H9 (cell line): ENCODE measurements at regions not wholly inside any gene's neighbourhood (a gene's known extent, or its start where the extent isn't known, plus 50 kb on each side); places are given as distances from the start of the nearest gene placed in this dataset.

Experiments
- DNase-seq: peaks from one replicate; pipeline ENCODE4 v3.0.0-alpha.2; 2017
- H2AFZ ChIP-seq: one replicate; pipeline ENCODE4 v1.6.1; 2013; ENCODE audit warnings: mild to moderate bottlenecking, low read length, control low read depth, moderate library complexity
- H2AK5ac ChIP-seq: 2 replicates; pipeline ENCODE4 v1.6.1; 2013; ENCODE audit warnings: low read length, control low read depth, mixed read lengths; ENCODE audit not compliant: insufficient read length
- H2BK120ac ChIP-seq: one replicate; pipeline ENCODE4 v1.6.1; 2013; ENCODE audit warnings: low read depth, mild to moderate bottlenecking, low read length, control low read depth, inconsistent platforms; ENCODE audit not compliant: poor library complexity, severe bottlenecking
- H2BK12ac ChIP-seq: 2 replicates; pipeline ENCODE4 v1.6.1; 2013; ENCODE audit warnings: low read length, control low read depth, mixed read lengths, low read depth; ENCODE audit not compliant: insufficient read length
- H2BK15ac ChIP-seq: 2 replicates; pipeline ENCODE4 v1.6.1; 2013; ENCODE audit warnings: low read depth, low read length, control low read depth
- H2BK20ac ChIP-seq: one replicate; pipeline ENCODE4 v1.6.1; 2013; ENCODE audit warnings: low read depth, mild to moderate bottlenecking, low read length, control low read depth, inconsistent platforms; ENCODE audit not compliant: poor library complexity, severe bottlenecking
- H2BK5ac ChIP-seq: 2 replicates; pipeline ENCODE4 v1.6.1; 2013; ENCODE audit warnings: low read length, control low read depth, mixed read lengths; ENCODE audit not compliant: insufficient read length
- H3K14ac ChIP-seq: 2 replicates; pipeline ENCODE4 v1.6.1; 2013; ENCODE audit warnings: low read length, control low read depth; ENCODE audit not compliant: insufficient read depth
- H3K18ac ChIP-seq: 2 replicates; pipeline ENCODE4 v1.6.1; 2013; ENCODE audit warnings: low read depth, mild to moderate bottlenecking, mixed read lengths, low read length, control low read depth; ENCODE audit not compliant: insufficient read length
- H3K23ac ChIP-seq: 2 replicates; pipeline ENCODE4 v1.6.1; 2013; ENCODE audit warnings: low read length, control low read depth, mixed read lengths, low read depth; ENCODE audit not compliant: insufficient read length
- H3K23me2 ChIP-seq: 2 replicates; pipeline ENCODE4 v1.6.1; 2013; ENCODE audit warnings: low read depth, mild to moderate bottlenecking, mixed read lengths, low read length, control low read depth; ENCODE audit not compliant: insufficient read length, poor library complexity, severe bottlenecking
- H3K27ac ChIP-seq: 2 replicates; pipeline ENCODE4 v1.5.1; 2013; ENCODE audit warnings: low read length, control low read depth, mixed read lengths, low read depth; ENCODE audit not compliant: insufficient read length
- H3K27me3 ChIP-seq: 2 replicates; pipeline ENCODE4 v1.6.1; 2013; ENCODE audit warnings: low read length, control low read depth, inconsistent platforms; ENCODE audit not compliant: insufficient read depth
- H3K4ac ChIP-seq: 2 replicates; pipeline ENCODE4 v1.6.1; 2013; ENCODE audit warnings: low read depth, mild to moderate bottlenecking, control low read depth, inconsistent platforms, low read length, moderate library complexity
- H3K4me1 ChIP-seq: 2 replicates; pipeline ENCODE4 v1.6.1; 2013; ENCODE audit warnings: low read length, control low read depth, inconsistent platforms; ENCODE audit not compliant: insufficient read depth
- H3K4me2 ChIP-seq: 2 replicates; pipeline ENCODE4 v1.6.1; 2013; ENCODE audit warnings: low read length, control low read depth, mixed read lengths; ENCODE audit not compliant: insufficient read length, insufficient read depth
- H3K56ac ChIP-seq: 2 replicates; pipeline ENCODE4 v1.6.1; 2013; ENCODE audit warnings: low read depth, mild to moderate bottlenecking, mixed read lengths, low read length, control low read depth; ENCODE audit not compliant: insufficient read length
- H3K79me1 ChIP-seq: 2 replicates; pipeline ENCODE4 v1.6.1; 2013; ENCODE audit warnings: low read depth, mild to moderate bottlenecking, moderate library complexity, low read length, control low read depth, inconsistent platforms; ENCODE audit not compliant: insufficient read depth, poor library complexity, severe bottlenecking
- H3K79me2 ChIP-seq: 2 replicates; pipeline ENCODE4 v1.6.1; 2013; ENCODE audit warnings: low read length, control low read depth, inconsistent platforms; ENCODE audit not compliant: insufficient read depth
- H3K9ac ChIP-seq: 2 replicates; pipeline ENCODE4 v1.6.1; 2013; ENCODE audit warnings: low read length, control low read depth, mixed read lengths; ENCODE audit not compliant: insufficient read length; ENCODE audit errors: extremely low read depth
- H3K9me3 ChIP-seq: one replicate; pipeline ENCODE4 v1.6.1; 2013; ENCODE audit warnings: low read depth, low read length, inconsistent platforms; ENCODE audit not compliant: control insufficient read depth
- H3T11ph ChIP-seq: one replicate; pipeline ENCODE4 v1.6.1; 2013; ENCODE audit warnings: mild to moderate bottlenecking, low read length, control low read depth, inconsistent platforms
- H4K20me1 ChIP-seq: one replicate; pipeline ENCODE4 v1.6.1; 2013; ENCODE audit not compliant: control insufficient read depth, insufficient read length, insufficient read depth
- H4K5ac ChIP-seq: 2 replicates; pipeline ENCODE4 v1.6.1; 2013; ENCODE audit warnings: low read depth, mild to moderate bottlenecking, mixed read lengths, low read length, control low read depth; ENCODE audit not compliant: insufficient read length
- H4K8ac ChIP-seq: replicated peaks from 2 replicates; pipeline ENCODE4 v1.6.1; 2013; ENCODE audit warnings: low read length, control low read depth, mixed read lengths, low read depth; ENCODE audit not compliant: insufficient read length
- H4K91ac ChIP-seq: 2 replicates; pipeline ENCODE4 v1.6.1; 2013; ENCODE audit warnings: low read depth, mild to moderate bottlenecking, moderate library complexity, mixed read lengths, low read length, control low read depth; ENCODE audit not compliant: insufficient read length
- H3K27ac Mint-ChIP-seq, 3 experiments: 2 replicates in 2 of 3; 3 replicates in 1 of 3; pipeline ENCODE4 v1.8.0; 2020 to 2021; ENCODE audit warnings: mixed read lengths in 3 of 3, mild to moderate bottlenecking in 1 of 3, moderate library complexity in 1 of 3
- H3K27me3 Mint-ChIP-seq: 2 replicates; pipeline ENCODE4 v1.8.0; 2021; ENCODE audit warnings: low read depth, mild to moderate bottlenecking, moderate library complexity, mixed read lengths
- H3K36me3 Mint-ChIP-seq, 3 experiments: 2 replicates in 2 of 3; 3 replicates in 1 of 3; pipeline ENCODE4 v1.8.0; 2020 to 2021; ENCODE audit warnings: low read depth in 3 of 3, mixed read lengths in 3 of 3; ENCODE audit not compliant: insufficient read depth in 1 of 3
- H3K4me1 Mint-ChIP-seq, 2 experiments: 2 replicates each; pipeline ENCODE4 v1.8.0; 2020; ENCODE audit warnings: mixed read lengths in 2 of 2
- H3K4me3 Mint-ChIP-seq, 2 experiments: 2 replicates in 1 of 2; 3 replicates in 1 of 2; pipeline ENCODE4 v1.8.0; 2020 to 2021; ENCODE audit warnings: mild to moderate bottlenecking in 2 of 2, mixed read lengths in 2 of 2, moderate library complexity in 1 of 2
- H3K9me3 Mint-ChIP-seq, 2 experiments: 2 replicates in 1 of 2; 3 replicates in 1 of 2; pipeline ENCODE4 v1.8.0; 2020; ENCODE audit warnings: mild to moderate bottlenecking in 2 of 2, mixed read lengths in 2 of 2, moderate library complexity in 1 of 2
- CTCF ChIP-seq: fragments of 200-600 bp; sonication (generic); conservative IDR thresholded peaks from 3 replicates; pipeline ENCODE4 v1.8.0; 2021; ENCODE audit warnings: antibody characterized with exemption, mild to moderate bottlenecking
- WGBS: extraction: QIAGEN DNeasy Blood & Tissue Kit; methylation state at CpG from one replicate; pipeline ENCODE4 v1.1.7; 2013; ENCODE audit warnings: missing lambda C conversion rate, low lambda C conversion rate, mixed read lengths; ENCODE audit not compliant: insufficient read length; ENCODE audit errors: extremely low coverage; 5-methylcytosine and 5-hydroxymethylcytosine counted together

GRCh38 chr2:118459426-118459825, 371.2 kb downstream of the INSIG2 start:
- Histone ChIP-seq H4K91ac (no peak overlapping the region), H3T11ph (no peak overlapping the region), H3K9ac (no peak overlapping the region), H2BK20ac (no peak overlapping the region), H3K9me3 (no peaks in the 10 kb centered on the region), H3K23me2 (no peaks in the 10 kb centered on the region), H3K79me2 (no peaks in the 10 kb centered on the region), H4K20me1 (no peaks in the 10 kb centered on the region), H4K8ac (no peak overlapping the region), H2AFZ (no peak overlapping the region), H2BK5ac (no peak overlapping the region), H3K79me1 (no peaks in the 10 kb centered on the region), H4K5ac (no peak overlapping the region), H3K4me2 (no peak overlapping the region), H3K27me3 (no peaks in the 10 kb centered on the region), H2BK12ac (no peak overlapping the region), H3K4ac (no peak overlapping the region), H3K4me1 (peaks cover 2% of the 10 kb centered on the region; the same call in 1 of the 2 replicates), H3K56ac (no peak overlapping the region), H2AK5ac (no peak overlapping the region), H3K23ac (no peak overlapping the region), H3K18ac (no peak overlapping the region), H3K14ac (no peak overlapping the region), H3K27ac (no peak overlapping the region), H2BK120ac (no peak overlapping the region), H2BK15ac (no peak overlapping the region)
- DNase-seq: no peak
- WGBS: no CpG with 5 or more reads among the region's 1 CpG
- Mint-ChIP-seq H3K27me3 (peaks cover 11% of the 10 kb centered on the region), H3K9me3 (no peaks in the 10 kb centered on the region), H3K4me1 (peaks cover 4% of the 10 kb centered on the region in 2 experiments; a peak in 2 of 4 replicates), H3K4me3 (no peak overlapping the region), H3K36me3 (no peaks in the 10 kb centered on the region), H3K27ac (no peak overlapping the region)
- peak; percentile 33; the same call in 2 of the 3 replicates for TF ChIP-seq CTCF
